Fibroblast of villous mesenchyme (primary cell): ENCODE measurements at regions not wholly inside any gene's neighbourhood (a gene's known extent, or its start where the extent isn't known, plus 50 kb on each side); places are given as distances from the start of the nearest gene placed in this dataset.
"Not testable (repeated sequence)": the region's sequence is repeated elsewhere in the genome, so short reads cannot be mapped to it uniquely, and the experiment has no call there.

Experiments used
- DNase-seq: peaks from one replicate; pipeline ENCODE4 v3.0.0-alpha.2; 2010; ENCODE audit warnings: low read depth
- H3K4me3 ChIP-seq: 2 replicates; pipeline ENCODE4 v1.5.1; 2011; ENCODE audit warnings: low read depth, mild to moderate bottlenecking, low read length
- TF ChIP-seq, protein P1 (sequence below): IDR thresholded peaks from 2 replicates; pipeline ENCODE4 v1.5.1; 2012; ENCODE audit warnings: low read depth, mild to moderate bottlenecking, low read length; ENCODE audit not compliant: insufficient read depth

DNA sequence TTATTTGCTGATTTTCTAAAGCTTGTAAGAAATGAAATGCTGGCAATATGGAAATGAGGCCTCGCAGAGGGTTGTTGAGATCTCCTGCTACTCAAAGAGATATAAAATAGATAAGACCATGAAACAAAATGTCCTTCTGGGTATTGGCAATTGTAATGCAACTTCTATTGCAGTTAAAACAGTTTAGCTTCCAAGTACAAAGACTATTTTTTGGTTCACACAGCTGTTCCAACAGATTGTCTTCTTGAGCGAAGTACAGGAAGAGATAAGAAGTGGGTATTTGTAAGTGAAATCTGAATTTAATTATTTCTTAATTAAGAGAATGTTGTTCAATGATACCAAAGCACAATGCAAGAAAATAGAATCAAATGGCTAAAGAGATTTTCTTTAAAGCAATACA is 801.5 kb upstream of the GBE1 start:
- TF ChIP-seq, protein P1, sequence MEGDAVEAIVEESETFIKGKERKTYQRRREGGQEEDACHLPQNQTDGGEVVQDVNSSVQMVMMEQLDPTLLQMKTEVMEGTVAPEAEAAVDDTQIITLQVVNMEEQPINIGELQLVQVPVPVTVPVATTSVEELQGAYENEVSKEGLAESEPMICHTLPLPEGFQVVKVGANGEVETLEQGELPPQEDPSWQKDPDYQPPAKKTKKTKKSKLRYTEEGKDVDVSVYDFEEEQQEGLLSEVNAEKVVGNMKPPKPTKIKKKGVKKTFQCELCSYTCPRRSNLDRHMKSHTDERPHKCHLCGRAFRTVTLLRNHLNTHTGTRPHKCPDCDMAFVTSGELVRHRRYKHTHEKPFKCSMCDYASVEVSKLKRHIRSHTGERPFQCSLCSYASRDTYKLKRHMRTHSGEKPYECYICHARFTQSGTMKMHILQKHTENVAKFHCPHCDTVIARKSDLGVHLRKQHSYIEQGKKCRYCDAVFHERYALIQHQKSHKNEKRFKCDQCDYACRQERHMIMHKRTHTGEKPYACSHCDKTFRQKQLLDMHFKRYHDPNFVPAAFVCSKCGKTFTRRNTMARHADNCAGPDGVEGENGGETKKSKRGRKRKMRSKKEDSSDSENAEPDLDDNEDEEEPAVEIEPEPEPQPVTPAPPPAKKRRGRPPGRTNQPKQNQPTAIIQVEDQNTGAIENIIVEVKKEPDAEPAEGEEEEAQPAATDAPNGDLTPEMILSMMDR, result no peak
- H3K4me3 ChIP-seq, result no peak overlapping the region

DNA sequence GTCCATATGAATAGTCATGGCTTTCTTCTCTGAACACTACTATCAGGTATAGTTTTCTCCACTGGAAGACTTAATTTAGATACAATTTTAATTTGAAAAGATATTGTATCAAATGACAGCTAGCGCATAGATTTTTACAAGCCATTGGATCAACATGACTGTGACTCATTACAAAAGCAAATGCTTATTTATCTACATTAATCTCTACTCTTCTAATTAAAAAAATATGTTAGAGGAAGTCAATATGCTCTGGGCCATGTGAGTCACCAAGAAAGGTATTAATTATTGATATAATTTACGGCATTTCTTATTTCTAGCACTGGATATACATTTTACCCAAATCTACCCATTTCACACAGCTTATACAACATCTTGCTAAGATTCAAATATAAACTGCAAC is 800.3 kb upstream of the GBE1 start:
- H3K4me3 ChIP-seq, result no peak overlapping the region
- no peak for DNase-seq
- TF ChIP-seq, protein P1, result no peak

More for the DNA sequence above, 801.5 kb upstream of the GBE1 start:
- DNase-seq, result no peak

DNA sequence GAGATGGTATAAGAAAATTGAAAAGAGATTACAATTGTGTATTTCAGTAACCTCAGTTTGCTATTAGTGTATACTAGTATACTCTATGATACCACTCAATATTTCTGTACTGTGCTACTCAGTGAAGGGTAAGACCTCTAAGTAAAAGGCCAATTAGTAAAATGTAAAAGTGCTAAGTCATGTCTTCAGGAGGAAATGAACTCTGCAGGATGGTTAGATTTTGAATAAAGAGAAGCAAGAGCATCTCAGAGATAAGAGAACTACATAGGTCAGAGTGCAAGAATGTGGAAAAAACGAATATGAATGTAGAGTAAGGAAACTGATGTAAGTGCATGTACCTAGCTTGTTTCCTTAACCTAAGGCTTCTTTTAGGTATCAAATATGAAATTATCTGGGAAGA is 796.6 kb upstream of the GBE1 start:
- TF ChIP-seq, protein P1, result no peak

DNA sequence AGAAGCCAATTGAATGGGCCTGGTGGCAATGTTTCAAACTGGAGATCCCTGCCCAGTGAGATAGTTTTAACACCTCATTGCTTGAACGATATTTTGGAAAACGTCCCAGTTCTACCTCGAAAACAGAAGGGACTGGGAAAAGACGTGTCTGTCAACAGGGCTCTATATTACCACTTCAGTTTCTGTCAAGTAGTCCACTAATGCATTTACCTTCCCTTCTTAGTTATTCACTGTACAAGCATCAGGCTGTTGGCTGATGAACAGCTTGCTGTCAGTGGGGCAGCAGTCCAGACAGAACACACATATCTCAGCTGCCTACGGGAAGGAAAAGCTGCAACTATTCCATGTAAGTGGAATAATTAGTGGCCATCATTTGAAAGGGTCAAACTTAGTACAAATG is 794.7 kb upstream of the GBE1 start:
- H3K4me3 ChIP-seq, result no peak overlapping the region
- TF ChIP-seq, protein P1, result no peak
- DNase-seq, result no peak

More for the DNA sequence above, 796.6 kb upstream of the GBE1 start:
- no peak for DNase-seq
- no peak overlapping the region for H3K4me3 ChIP-seq

DNA sequence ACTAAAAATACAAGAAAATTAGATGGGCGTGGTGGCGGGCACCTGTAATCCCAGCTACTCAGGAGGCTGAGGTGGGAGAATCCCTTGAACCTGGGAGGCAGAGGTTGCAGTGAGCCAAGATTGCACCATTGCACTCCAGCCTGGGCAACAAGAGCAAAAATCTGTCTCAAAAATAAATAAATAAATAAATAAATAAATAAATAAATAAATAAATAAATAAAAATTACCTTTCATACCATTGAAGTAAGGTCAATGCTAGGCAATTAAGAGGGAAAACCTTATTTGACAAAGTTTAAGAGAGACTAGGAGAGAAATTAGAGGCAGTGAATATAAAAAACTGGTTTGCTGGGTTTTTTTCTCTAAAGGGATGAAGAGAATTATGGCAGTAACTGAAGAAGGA is 781.1 kb upstream of the GBE1 start:
- not testable (repeated sequence) for H3K4me3 ChIP-seq

DNA sequence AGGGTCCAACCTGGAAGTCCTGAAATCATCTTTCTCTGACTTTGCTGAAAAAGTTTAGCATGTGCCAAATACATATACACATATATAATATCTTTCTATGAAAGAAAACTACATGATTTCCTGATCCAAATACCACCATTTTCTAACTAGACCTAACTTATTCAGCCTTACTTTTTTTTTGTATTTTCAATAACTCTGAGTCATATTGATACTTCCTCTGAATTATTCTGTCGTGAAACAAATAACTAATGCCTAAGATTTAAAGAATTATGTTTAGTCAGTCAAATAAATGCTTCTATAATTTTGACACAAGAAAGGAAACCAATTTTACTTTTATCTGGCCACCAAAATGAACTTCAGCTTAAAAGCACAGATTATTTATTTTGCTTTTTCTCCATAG is 760.2 kb upstream of the GBE1 start:
- no peak overlapping the region for H3K4me3 ChIP-seq
- TF ChIP-seq, protein P1, result no peak
- DNase-seq, result no peak

More for the DNA sequence above, 781.1 kb upstream of the GBE1 start:
- DNase-seq, result not testable (repeated sequence)

DNA sequence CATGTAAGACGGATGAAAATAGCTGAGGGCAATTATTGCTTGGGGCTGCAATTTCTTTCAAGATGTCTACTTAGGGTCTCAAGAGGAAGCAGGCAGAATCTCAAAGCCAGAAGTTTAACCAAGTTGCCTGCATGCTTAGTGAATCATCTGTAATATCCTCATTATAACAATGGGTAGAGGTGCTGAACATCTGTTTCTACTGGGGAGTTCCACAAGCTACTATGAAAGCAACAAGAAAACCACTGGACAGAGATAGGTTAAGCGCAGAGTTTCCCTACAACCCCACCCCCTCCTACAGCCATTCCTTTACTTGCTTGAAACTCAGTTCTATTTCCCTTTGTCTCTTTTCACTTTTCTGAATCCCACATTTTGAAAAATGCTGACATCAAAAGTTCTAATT is 759.4 kb upstream of the GBE1 start:
- no peak overlapping the region for H3K4me3 ChIP-seq
- DNase-seq, result no peak
- TF ChIP-seq, protein P1, result no peak
